ENCODE measurements at regions not wholly inside any gene's neighbourhood (a gene's known extent, or its start where the extent isn't known, plus 50 kb on each side); places are given as distances from the start of the nearest gene placed in this dataset.

DNA sequence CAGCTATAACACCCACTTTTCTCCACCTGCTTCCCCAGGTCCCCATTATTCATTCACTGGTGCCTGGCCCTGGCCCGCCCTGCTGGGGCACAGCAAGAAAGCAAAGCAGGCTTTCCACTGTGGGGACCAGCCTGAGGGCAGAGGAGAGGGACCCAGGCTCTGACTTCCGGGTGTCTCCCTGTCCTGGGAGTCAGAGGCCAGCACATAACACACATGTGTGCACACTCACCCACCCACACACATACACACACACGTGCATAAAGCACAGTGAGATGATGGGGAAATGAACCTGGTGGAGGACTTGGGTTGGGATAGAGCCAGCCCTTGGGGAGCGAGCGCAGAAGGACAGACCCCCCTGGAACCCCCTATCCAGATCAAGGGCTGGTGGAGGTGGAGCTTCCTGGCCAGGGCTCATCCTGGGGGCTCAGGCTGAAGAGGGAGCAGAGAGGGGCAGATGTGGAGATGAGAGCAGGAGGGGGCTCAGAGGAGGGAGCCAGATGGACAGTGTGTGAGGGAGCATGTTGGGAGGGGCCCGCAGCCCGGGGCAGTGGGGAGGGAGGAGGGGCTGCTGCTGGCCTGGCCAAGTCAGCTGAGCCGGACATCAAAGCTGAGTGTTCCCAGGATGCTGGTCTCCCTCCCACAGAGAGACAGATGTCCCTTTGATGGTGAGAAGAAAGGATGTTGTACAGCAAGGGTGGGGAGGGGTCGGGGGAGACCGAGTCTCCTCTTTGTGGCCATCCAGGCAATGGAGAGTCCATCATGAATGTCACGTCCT lies 78.2 kb downstream of the LINGO1 start:
- H3K4me1 ChIP-seq (ENCODE audit: insufficient read depth, low read length), result no peaks in the 10 kb centered on the region; the same call in 1 of the 2 replicates
- Mint-ChIP-seq H3K9me3 (no peaks in the 10 kb centered on the region), H3K27ac (peak overlapping the region in 1 of 3 experiments; percentile 12; a peak in 2 of 7 replicates), H3K4me3 (no peak overlapping the region), H3K4me1 (peaks cover 38 to 44% of the 10 kb centered on the region in 2 experiments), H3K36me3 (ENCODE audit: insufficient read depth in 1 of 3, low read depth in 3 of 3) (no peaks in the 10 kb centered on the region), H3K27me3 (ENCODE audit: low read depth) (peaks cover 3% of the 10 kb centered on the region; the same call in 1 of the 2 replicates)
- no peak overlapping the region for H2BK20ac ChIP-seq (ENCODE audit: low read depth, low read length, poor library complexity, severe bottlenecking)
- H4K20me1 ChIP-seq (ENCODE audit: control insufficient read depth, insufficient read depth, insufficient read length), result no peaks in the 10 kb centered on the region
- no peak overlapping the region for H3K27ac ChIP-seq (ENCODE audit: insufficient read length, low read depth, low read length)
- H3K4ac ChIP-seq (ENCODE audit: low read depth, low read length), result no peak overlapping the region
- H3K27me3 ChIP-seq (ENCODE audit: insufficient read depth, low read length), result no peaks in the 10 kb centered on the region
- no peak overlapping the region for H3K9ac ChIP-seq (ENCODE audit: extremely low read depth, insufficient read length, low read length)
- no peak overlapping the region for H2AFZ ChIP-seq (ENCODE audit: low read length)
- H3K79me1 ChIP-seq (ENCODE audit: insufficient read depth, low read depth, low read length, poor library complexity, severe bottlenecking), result no peaks in the 10 kb centered on the region
- no peak overlapping the region for H3K56ac ChIP-seq (ENCODE audit: insufficient read length, low read depth, low read length)
- no peaks in the 10 kb centered on the region for H3K79me2 ChIP-seq (ENCODE audit: insufficient read depth, low read length)
- TF ChIP-seq CTCF (conservative IDR thresholded peaks at IDR 0.05), result no peak
- no peaks in the 10 kb centered on the region for H3K23me2 ChIP-seq (ENCODE audit: insufficient read length, low read depth, low read length, poor library complexity, severe bottlenecking)
- H3K4me2 ChIP-seq (ENCODE audit: insufficient read depth, insufficient read length, low read length), result no peak overlapping the region
- H3K18ac ChIP-seq (ENCODE audit: insufficient read length, low read depth, low read length), result no peak overlapping the region
- no CpG with 5 or more reads among the region's 11 CpGs for WGBS (ENCODE audit: extremely low coverage, insufficient read length, low lambda C conversion rate)
- no peak overlapping the region for H2BK5ac ChIP-seq (ENCODE audit: insufficient read length, low read length)
- H4K91ac ChIP-seq (ENCODE audit: insufficient read length, low read depth, low read length), result no peak overlapping the region
- no peak overlapping the region for H3K23ac ChIP-seq (ENCODE audit: insufficient read length, low read depth, low read length)
- no peak overlapping the region for H4K5ac ChIP-seq (ENCODE audit: insufficient read length, low read depth, low read length)
- H2BK12ac ChIP-seq (ENCODE audit: insufficient read length, low read depth, low read length), result no peak overlapping the region
- H2BK15ac ChIP-seq (ENCODE audit: low read depth, low read length), result no peak overlapping the region
- H2BK120ac ChIP-seq (ENCODE audit: low read depth, low read length, poor library complexity, severe bottlenecking), result no peak overlapping the region
- no peak for DNase-seq
- H3K14ac ChIP-seq (ENCODE audit: insufficient read depth, low read length), result no peak overlapping the region
- no peak overlapping the region for H3T11ph ChIP-seq (ENCODE audit: low read length)
- no peak overlapping the region for H4K8ac ChIP-seq (replicated peaks; ENCODE audit: insufficient read length, low read depth, low read length)
- H2AK5ac ChIP-seq (ENCODE audit: insufficient read length, low read length), result no peak overlapping the region
- no peaks in the 10 kb centered on the region for H3K9me3 ChIP-seq (ENCODE audit: control insufficient read depth, low read depth, low read length)

Data from H9 (cell line).